NCI-H187 treated with DMSO at 0.1 percent for 48 hours (cell line): ENCODE measurements at regions not wholly inside any gene's neighbourhood (a gene's known extent, or its start where the extent isn't known, plus 50 kb on each side); places are given as distances from the start of the nearest gene placed in this dataset.

ENCODE experiments used
- DNase-seq: peaks from one replicate; lab custom pipeline; 2025; lab: John Stamatoyannopoulos, UW

GRCh38 chr10:125213541-125214282, 53.3 kb upstream of the CTBP2 start:
- DNase-seq = no peak

- DNase-seq = no peak
Observed at GRCh38 chr10:125212150-125212809, 51.9 kb upstream of the CTBP2 start.
